Astrocyte of the cerebellum (primary cell): ENCODE measurements at regions not wholly inside any gene's neighbourhood (a gene's known extent, or its start where the extent isn't known, plus 50 kb on each side); places are given as distances from the start of the nearest gene placed in this dataset.

Source experiments
- DNase-seq: peaks from one replicate; pipeline ENCODE4 v3.0.0-alpha.2; 2011; ENCODE audit warnings: low read depth
- H3K4me3 ChIP-seq: 2 replicates; pipeline ENCODE4 v1.5.1; 2011; ENCODE audit warnings: mild to moderate bottlenecking, low read depth, low read length, moderate library complexity
- CTCF ChIP-seq: IDR thresholded peaks from 2 replicates; pipeline ENCODE4 v1.5.1; 2012; ENCODE audit warnings: low read length, low read depth, moderate library complexity, mild to moderate bottlenecking; ENCODE audit errors: missing control alignments
- in situ Hi-C: cut with HindIII; loops from 2 replicates; pipeline ENCODE4 v1.10.0; 2017; ENCODE audit warnings: low sequenced_read_pairs

- in situ Hi-C loops: no loop called here
- TF ChIP-seq CTCF: no peak
- H3K4me3 ChIP-seq: no peak overlapping the region
- no peak for DNase-seq
Observed at GRCh38 chr4:15262396-15262795, 165.4 kb upstream of the C1QTNF7 start.

GRCh38 chr4:15270201-15270600 is 157.6 kb upstream of the C1QTNF7 start:
- no peak for DNase-seq
- no peak overlapping the region for H3K4me3 ChIP-seq
- TF ChIP-seq CTCF: no peak
- in situ Hi-C loops: no loop called here

- TF ChIP-seq CTCF: no peak
- no peak overlapping the region for H3K4me3 ChIP-seq
- DNase-seq: no peak
- in situ Hi-C loops: no loop called here
Observed at GRCh38 chr4:15286041-15286440, 141.8 kb upstream of the C1QTNF7 start.

GRCh38 chr4:15291122-15291521 is 136.7 kb upstream of the C1QTNF7 start:
- no peak for TF ChIP-seq CTCF
- H3K4me3 ChIP-seq: no peak overlapping the region
- in situ Hi-C loops: no loop called here
- no peak for DNase-seq

GRCh38 chr4:15293711-15294110 is 134.1 kb upstream of the C1QTNF7 start:
- no peak for TF ChIP-seq CTCF
- H3K4me3 ChIP-seq: no peak overlapping the region
- in situ Hi-C loops: no loop called here
- no peak for DNase-seq

- no peak for DNase-seq
- H3K4me3 ChIP-seq: no peak overlapping the region
- in situ Hi-C loops: no loop called here
- no peak for TF ChIP-seq CTCF
Observed at GRCh38 chr4:15294202-15294601, 133.6 kb upstream of the C1QTNF7 start.

GRCh38 chr4:15294832-15295231 is 133.0 kb upstream of the C1QTNF7 start:
- no peak for TF ChIP-seq CTCF
- no peak for DNase-seq
- in situ Hi-C loops: no loop called here
- no peak overlapping the region for H3K4me3 ChIP-seq
